Esophagus muscularis mucosa (tissue), 4 donors: ENCODE measurements at regions not wholly inside any gene's neighbourhood (a gene's known extent, or its start where the extent isn't known, plus 50 kb on each side); places are given as distances from the start of the nearest gene placed in this dataset.
"Not testable (repeated sequence)": the region's sequence is repeated elsewhere in the genome, so short reads cannot be mapped to it uniquely, and the experiment has no call there.

Experiments
- DNase-seq: peaks from one replicate; pipeline ENCODE4 v3.0.0-alpha.2; 2017; ENCODE audit errors: extremely low spot score
- H3K27ac ChIP-seq, 4 donors: fragments of 200-600 bp; sonication (generic); replicated peaks in 1 of 4; 1 replicate in 3 of 4; 2 replicates in 1 of 4; pipeline ENCODE4 v1.5.1; 2016 to 2019; ENCODE audit warnings: mild to moderate bottlenecking in 1 of 4
- H3K27me3 ChIP-seq, 4 donors: fragments of 200-600 bp; sonication (generic); one replicate each; pipeline versions ENCODE4 v1.5.1 to v1.6.0; 2016 to 2019
- H3K36me3 ChIP-seq, 4 donors: fragments of 200-600 bp; sonication (generic); one replicate each; pipeline ENCODE4 v1.5.1; 2016 to 2019
- H3K4me1 ChIP-seq, 4 donors: fragments of 200-600 bp; sonication (generic); one replicate each; pipeline ENCODE4 v1.5.1; 2016 to 2019
- H3K4me3 ChIP-seq, 4 donors: fragments of 200-600 bp; sonication (generic); 1 replicate in 2 of 4; 2 replicates in 2 of 4; pipeline ENCODE4 v1.5.1; 2016 to 2019; ENCODE audit warnings: mild to moderate bottlenecking in 4 of 4, moderate library complexity in 1 of 4
- H3K9me3 ChIP-seq, 4 donors: fragments of 200-600 bp; sonication (generic); 1 replicate in 3 of 4; 2 replicates in 1 of 4; pipeline ENCODE4 v1.5.1; 2016 to 2019
- EP300 ChIP-seq: sonication (generic); formaldehyde crosslinking; IDR thresholded peaks from one replicate; pipeline ENCODE4 v1.6.1; 2017; ENCODE audit warnings: antibody characterized with exemption
- POLR2A ChIP-seq: fragments of 450-650 bp; IDR thresholded peaks from one replicate; pipeline ENCODE4 v1.6.1; 2017; ENCODE audit warnings: antibody characterized with exemption, moderate library complexity, mild to moderate bottlenecking, low read depth
- POLR2AphosphoS5 ChIP-seq, 2 donors: sonication (generic); formaldehyde crosslinking; IDR thresholded peaks; one replicate each; pipeline ENCODE4 v1.6.1; 2017; ENCODE audit warnings: antibody characterized with exemption in 2 of 2
- WGBS: methylation state at CpG from one replicate; pipeline ENCODE4 v1.1.5; 2018; 5-methylcytosine and 5-hydroxymethylcytosine counted together
- intact Hi-C: fragments of 100-400 bp; cut with DNase I; formaldehyde crosslinking; loops from one replicate; pipeline ENCODE4 v1.15.1; 2023
- TF ChIP-seq, protein P1 (sequence below), 3 experiments: fragments of 200-600 bp in 2 of 3; fragments of 450-650 bp in 1 of 3; sonication (generic) in 2 of 3; IDR thresholded peaks; one replicate each; pipeline ENCODE4 v1.5.1; 2017 to 2019; ENCODE audit warnings: antibody characterized with exemption in 3 of 3, mild to moderate bottlenecking in 2 of 3, moderate library complexity in 1 of 3

DNA sequence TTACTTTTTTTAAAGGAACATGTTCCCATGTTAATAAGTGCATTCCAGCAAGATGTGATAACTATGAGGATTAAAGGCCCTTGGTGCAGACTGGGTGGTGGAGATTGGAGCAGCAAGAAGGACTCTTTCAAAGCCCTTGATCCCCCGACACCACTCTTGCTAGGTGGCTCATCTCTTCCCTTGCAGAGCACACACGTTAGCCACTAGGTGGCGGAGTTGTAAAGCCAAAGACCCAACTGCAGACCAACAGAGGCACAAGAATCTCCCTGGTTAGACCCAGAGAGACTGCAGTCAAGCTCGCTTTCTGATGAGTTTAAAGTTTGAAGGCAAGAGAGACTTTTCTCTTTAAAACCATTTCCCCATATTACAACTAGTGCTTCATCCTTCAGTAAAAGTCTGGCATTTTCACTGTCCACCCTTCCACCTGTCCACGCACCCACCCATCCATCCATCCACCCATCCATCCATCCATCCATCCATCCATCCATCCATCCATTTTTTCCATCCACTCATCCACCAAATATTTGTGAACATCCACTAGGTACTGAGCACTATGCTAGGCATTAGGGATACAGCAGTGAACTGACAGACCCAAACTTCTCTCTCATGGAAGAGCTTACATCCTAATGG lies 226.9 kb downstream of the MSX2 start:
- H3K9me3 ChIP-seq: no peaks in the 10 kb centered on the region
- 29% methylated on average over 5 of the region's 5 CpGs for WGBS
- intact Hi-C loops: loop anchor here (2.0 kb wide), 1 partner anchor 494 kb away; the partner anchor contains the start of gene DRD1
- DNase-seq: no peak
- no peak for TF ChIP-seq POLR2A
- TF ChIP-seq, protein P1, sequence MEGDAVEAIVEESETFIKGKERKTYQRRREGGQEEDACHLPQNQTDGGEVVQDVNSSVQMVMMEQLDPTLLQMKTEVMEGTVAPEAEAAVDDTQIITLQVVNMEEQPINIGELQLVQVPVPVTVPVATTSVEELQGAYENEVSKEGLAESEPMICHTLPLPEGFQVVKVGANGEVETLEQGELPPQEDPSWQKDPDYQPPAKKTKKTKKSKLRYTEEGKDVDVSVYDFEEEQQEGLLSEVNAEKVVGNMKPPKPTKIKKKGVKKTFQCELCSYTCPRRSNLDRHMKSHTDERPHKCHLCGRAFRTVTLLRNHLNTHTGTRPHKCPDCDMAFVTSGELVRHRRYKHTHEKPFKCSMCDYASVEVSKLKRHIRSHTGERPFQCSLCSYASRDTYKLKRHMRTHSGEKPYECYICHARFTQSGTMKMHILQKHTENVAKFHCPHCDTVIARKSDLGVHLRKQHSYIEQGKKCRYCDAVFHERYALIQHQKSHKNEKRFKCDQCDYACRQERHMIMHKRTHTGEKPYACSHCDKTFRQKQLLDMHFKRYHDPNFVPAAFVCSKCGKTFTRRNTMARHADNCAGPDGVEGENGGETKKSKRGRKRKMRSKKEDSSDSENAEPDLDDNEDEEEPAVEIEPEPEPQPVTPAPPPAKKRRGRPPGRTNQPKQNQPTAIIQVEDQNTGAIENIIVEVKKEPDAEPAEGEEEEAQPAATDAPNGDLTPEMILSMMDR (IDR thresholded peaks at IDR 0.05): peak; percentile 69 to 89 (median 72)
- peaks cover 0 to 57% (median 0%) of the 10 kb centered on the region in 4 donors for H3K27me3 ChIP-seq
- H3K36me3 ChIP-seq: no peaks in the 10 kb centered on the region
- H3K4me1 ChIP-seq: no peaks in the 10 kb centered on the region
- no peak overlapping the region for H3K4me3 ChIP-seq
- no peak overlapping the region for H3K27ac ChIP-seq

DNA sequence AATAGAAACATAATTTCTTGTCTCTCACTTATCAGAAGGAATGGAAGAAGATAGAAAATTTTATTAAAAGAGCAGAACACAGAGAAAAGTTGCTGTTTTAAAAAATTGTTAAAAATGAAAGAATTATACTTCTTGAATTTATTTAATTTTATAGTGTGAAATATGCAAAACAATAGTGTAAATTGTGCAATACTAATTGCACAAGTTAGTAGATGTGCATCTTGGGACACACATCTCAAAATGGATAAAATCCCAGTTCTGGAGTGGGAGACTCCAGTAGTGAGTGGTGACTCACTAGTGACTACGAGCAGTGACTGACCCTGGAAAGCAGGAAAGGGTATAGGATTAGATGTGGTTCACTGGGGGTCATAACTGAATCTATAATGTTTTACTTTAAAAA lies 223.2 kb downstream of the MSX2 start:
- 56% methylated on average over 1 of the region's 1 CpG for WGBS
- Histone ChIP-seq H3K27me3 (peaks cover 0 to 61% (median 0%) of the 10 kb centered on the region in 4 donors), H3K27ac (no peak overlapping the region), H3K36me3 (no peaks in the 10 kb centered on the region), H3K9me3 (no peaks in the 10 kb centered on the region), H3K4me1 (no peaks in the 10 kb centered on the region), H3K4me3 (no peak overlapping the region)
- DNase-seq: no peak
- TF ChIP-seq, protein P1 (IDR thresholded peaks at IDR 0.05): no peak
- TF ChIP-seq POLR2AphosphoS5 (IDR thresholded peaks at IDR 0.05) (no peak), POLR2A (no peak), EP300 (no peak)
- intact Hi-C loops: no loop called here

DNA sequence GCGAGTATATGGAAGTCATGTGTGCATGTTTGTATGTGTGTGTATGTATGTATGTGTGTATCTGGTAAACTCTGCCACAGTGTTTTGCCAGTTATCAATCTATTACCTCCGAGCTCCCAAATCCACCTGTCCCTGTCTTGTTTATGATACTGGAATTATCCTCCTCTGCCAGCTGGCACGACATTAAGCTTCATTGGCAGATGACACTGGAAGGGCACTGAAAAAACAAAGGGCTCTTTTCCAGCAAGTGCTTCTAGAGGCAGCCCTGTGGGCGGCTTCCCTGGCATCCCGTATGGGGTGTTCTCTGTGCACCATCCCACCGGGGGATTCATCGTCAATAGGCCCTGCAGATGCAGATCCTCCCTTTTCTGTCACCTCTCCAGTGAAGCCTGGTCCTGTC lies 221.5 kb downstream of the MSX2 start:
- no peaks in the 10 kb centered on the region for H3K9me3 ChIP-seq

DNA sequence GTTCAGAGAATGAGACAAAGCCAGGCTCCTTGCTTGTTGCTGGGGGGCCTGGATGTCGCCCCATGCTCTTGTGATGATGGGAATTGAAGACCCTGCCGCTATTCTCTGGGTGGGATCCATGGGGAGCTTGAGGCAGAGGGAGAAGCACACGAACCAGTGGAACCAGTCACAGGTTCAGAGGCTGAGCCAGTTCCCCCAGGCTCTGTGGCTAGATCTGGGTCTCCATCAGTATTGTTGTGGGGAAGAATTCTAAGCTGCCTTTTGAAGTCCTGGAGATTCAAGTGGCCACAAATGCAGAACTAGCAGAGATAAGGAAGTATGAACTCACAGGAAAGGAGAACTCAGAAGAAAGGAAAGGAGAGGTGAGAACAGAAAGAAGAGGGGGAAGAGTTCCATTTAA lies 219.4 kb downstream of the MSX2 start:
- Histone ChIP-seq H3K4me1 (no peaks in the 10 kb centered on the region), H3K27ac (no peak overlapping the region), H3K9me3 (no peaks in the 10 kb centered on the region), H3K27me3 (peaks cover 0 to 47% (median 3%) of the 10 kb centered on the region in 4 donors), H3K4me3 (no peak overlapping the region), H3K36me3 (no peaks in the 10 kb centered on the region)
- intact Hi-C loops: no loop called here
- 63% methylated on average over 3 of the region's 3 CpGs for WGBS
- DNase-seq: no peak
- TF ChIP-seq, protein P1 (IDR thresholded peaks at IDR 0.05): no peak
- TF ChIP-seq POLR2A: no peak
- TF ChIP-seq POLR2AphosphoS5 (IDR thresholded peaks at IDR 0.05): no peak
- no peak for TF ChIP-seq EP300

More for the DNA sequence above, 221.5 kb downstream of the MSX2 start:
- Histone ChIP-seq H3K4me3 (no peak overlapping the region), H3K4me1 (no peaks in the 10 kb centered on the region), H3K36me3 (no peaks in the 10 kb centered on the region), H3K27me3 (peaks cover 0 to 57% (median 3%) of the 10 kb centered on the region in 4 donors), H3K27ac (no peak overlapping the region)
- intact Hi-C loops: no loop called here
- TF ChIP-seq, protein P1 (IDR thresholded peaks at IDR 0.05): no peak
- TF ChIP-seq POLR2A (no peak), EP300 (no peak), POLR2AphosphoS5 (IDR thresholded peaks at IDR 0.05) (no peak)
- WGBS: 74% methylated on average over 7 of the region's 7 CpGs
- DNase-seq: no peak

DNA sequence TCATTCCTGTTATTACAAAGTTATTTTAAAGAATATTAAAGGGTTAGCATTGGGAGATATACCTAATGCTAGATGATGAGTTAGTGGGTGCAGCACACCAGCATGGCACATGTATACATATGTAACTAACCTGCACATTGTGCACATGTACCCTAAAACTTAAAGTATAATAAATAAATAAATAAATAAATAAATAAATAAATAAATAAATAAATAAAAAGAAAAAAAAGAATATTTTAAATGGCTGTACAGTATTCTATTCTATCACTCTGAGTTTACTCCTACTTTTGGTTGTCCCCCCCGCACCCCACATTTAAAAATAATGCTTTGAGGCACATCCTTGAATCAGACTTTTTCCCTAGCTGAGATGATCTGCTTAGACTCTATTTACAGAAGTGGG lies 218.6 kb downstream of the MSX2 start:
- intact Hi-C loops, H3K4me1 ChIP-seq, H3K27ac ChIP-seq, H3K9me3 ChIP-seq, H3K4me3 ChIP-seq, H3K36me3 ChIP-seq, DNase-seq: not testable (repeated sequence)
- WGBS: 94% methylated on average over 1 of the region's 1 CpG
- peaks cover 0 to 42% (median 3%) of the 10 kb centered on the region in 4 donors for H3K27me3 ChIP-seq
